PC-9 (cell line): ENCODE measurements at regions not wholly inside any gene's neighbourhood (a gene's known extent, or its start where the extent isn't known, plus 50 kb on each side); places are given as distances from the start of the nearest gene placed in this dataset.

Experiments used
- CTCF ChIP-seq: fragments of 200-600 bp; sonication (generic); conservative IDR thresholded peaks from 2 replicates; pipeline ENCODE4 v1.6.1; 2017; ENCODE audit warnings: mixed run types, antibody characterized with exemption, mild to moderate bottlenecking, moderate library complexity
- EZH2 ChIP-seq: fragments of 200-600 bp; sonication (generic); IDR thresholded peaks from 2 replicates; pipeline ENCODE4 v1.8.0; 2017; ENCODE audit warnings: antibody characterized with exemption, low read depth

GRCh38 chr4:163649557-163650091 is 155.1 kb downstream of the TMA16 start:
- TF ChIP-seq CTCF = no peak
- TF ChIP-seq EZH2 = no peak
